ENCODE measurements at regions not wholly inside any gene's neighbourhood (a gene's known extent, or its start where the extent isn't known, plus 50 kb on each side); places are given as distances from the start of the nearest gene placed in this dataset.

- no peak for DNase-seq (ENCODE audit: low read depth in 2 of 2)
Observed at GRCh38 chr6:109315341-109316110, 66.7 kb downstream of the CD164 start.

DNA sequence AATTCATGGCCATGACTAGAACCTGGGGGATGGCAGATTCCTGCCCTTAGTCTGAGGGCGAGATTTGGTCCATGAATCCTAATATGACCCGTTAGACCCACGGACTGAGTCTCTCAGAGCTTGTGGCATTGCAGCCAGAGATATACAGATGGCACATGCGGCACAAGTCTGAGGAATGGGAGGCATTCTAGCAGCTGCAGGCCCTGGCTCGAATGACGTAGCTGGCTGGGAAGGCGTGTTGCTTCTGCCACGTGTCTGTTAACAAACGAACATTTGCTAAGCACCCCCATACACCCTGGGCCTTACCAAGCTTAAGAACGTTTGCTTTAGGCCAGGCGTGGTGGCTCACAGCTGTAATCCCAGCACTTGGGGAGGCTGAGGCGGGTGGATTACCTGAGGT lies 68.0 kb downstream of the CD164 start:
- no peak for DNase-seq (ENCODE audit: low read depth in 2 of 2)

DNA sequence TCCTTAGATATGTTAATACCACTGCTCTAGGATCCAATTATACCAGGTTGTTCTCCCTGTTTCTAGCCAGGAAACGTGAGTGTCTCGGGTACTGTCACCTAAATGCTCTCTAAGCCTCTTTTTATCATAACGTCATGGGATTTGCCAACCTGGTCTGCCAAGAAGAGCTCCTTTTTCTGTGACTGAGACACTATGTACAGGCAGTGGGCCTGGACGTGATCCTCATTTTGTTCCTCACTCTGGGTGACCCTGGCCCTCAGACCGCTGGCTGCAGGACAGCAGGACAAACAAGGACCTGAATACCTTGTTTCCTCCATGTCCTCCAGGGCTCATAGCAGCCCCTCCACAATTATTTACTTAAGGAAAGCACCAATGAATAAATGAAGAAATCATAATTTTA lies 69.1 kb downstream of the CD164 start:
- DNase-seq (ENCODE audit: low read depth in 2 of 2) = no peak

GRCh38 chr6:109311471-109311870 lies 70.8 kb downstream of the CD164 start:
- no peak for DNase-seq (ENCODE audit: low read depth in 2 of 2)

DNA sequence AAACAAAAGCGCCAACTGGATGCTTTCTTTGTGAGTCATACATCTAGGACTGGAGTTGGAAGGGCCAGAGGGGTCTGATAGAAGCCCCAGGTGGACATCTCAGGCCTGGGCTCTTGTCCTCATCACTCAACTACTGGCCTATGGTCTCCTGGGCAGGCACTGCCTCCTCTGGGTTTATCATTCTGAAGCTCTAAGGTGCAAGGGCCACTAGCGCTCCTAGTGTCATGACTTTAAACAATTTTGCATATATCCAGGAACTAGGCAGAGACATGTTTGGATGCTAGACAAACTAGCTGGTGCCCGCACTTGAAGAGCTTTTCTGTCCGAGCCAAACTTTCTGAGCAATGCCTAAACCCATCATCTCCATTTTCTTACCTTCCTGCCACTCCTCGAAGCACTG lies 72.3 kb downstream of the CD164 start:
- no peak for DNase-seq (ENCODE audit: low read depth in 2 of 2)

DNA sequence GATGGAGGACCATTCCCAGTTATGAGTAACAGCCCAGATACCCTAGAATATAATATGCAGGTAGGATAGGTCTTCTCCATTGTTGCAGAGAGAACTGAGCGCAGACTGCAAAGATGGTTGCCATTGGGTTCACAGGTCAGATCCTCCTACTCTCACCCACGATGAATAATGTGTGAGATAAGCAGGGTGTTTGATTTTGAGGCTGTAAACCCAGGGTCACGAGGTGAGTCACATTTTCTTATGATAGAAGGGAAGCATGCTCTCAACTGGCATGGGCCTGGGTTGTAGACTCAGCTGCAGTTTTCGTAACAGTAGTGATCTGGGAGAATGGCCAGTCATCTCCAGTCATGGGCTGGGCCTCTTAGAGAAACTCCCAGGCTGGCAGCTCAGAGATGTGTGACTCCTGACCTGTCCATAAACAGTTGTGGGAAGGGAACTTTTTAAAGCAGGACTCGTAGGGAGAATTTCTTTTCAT lies 74.2 kb downstream of the CD164 start:
- DNase-seq (ENCODE audit: low read depth in 2 of 2) = peak in 1 of 2 donors; percentile 3

GRCh38 chr6:109306733-109307132 lies 75.5 kb downstream of the CD164 start:
- DNase-seq (ENCODE audit: low read depth in 2 of 2) = no peak

DNA sequence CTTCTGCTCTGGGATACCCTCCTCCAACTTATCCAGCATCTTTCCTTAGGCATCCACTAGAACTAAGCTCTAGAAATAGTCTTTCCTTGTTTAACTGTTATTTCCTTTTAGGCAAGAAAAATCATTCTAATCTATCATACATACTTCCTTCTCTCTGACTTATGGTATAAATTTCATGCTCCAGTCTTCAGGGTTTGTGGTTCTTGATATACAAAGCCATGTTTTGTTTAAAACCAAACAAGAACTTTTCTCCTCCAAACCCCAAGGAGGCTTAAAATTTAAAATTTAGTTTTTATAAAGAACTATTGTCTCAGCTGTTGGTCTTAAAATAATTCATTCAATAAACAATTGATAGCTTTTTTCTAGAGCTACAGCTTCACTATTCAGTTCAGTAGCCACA lies 77.2 kb downstream of the CD164 start:
- DNase-seq (ENCODE audit: low read depth in 2 of 2) = no peak

DNA sequence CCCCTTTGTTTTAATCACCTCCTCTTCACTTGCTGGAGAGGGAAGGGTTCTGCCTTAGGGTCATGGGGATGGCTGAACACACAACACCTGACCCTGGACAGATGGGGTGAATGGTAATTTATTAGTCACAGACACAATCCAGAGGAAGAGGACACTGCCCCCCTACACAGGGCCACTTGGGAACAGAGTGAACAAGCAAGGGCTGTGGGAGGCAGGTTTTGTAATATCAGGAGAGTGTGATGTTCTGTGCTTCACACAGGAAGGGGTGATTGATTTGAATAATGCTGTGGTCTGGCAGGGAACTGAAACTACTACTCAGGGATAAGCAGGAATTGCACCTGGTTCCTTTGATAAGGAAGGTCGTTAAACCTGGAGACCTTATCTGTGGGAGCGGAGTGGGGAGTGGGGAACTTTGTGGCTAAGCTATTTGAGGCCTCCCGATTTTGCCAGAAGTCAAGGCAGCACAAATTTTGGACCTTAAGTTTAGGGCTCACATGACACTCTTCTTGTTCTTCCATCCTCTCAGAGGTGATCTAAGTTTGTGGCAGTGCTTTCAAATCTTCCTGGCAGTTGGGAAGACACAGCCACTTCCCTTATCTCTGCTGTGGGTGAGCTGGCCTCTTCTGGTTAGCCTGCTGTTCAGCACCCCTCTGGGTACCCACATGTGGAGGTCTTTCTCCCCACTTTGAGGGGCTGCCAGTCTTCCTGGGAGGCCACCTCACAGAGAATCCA lies 77.8 kb downstream of the CD164 start:
- DNase-seq (ENCODE audit: low read depth in 2 of 2) = no peak

DNA sequence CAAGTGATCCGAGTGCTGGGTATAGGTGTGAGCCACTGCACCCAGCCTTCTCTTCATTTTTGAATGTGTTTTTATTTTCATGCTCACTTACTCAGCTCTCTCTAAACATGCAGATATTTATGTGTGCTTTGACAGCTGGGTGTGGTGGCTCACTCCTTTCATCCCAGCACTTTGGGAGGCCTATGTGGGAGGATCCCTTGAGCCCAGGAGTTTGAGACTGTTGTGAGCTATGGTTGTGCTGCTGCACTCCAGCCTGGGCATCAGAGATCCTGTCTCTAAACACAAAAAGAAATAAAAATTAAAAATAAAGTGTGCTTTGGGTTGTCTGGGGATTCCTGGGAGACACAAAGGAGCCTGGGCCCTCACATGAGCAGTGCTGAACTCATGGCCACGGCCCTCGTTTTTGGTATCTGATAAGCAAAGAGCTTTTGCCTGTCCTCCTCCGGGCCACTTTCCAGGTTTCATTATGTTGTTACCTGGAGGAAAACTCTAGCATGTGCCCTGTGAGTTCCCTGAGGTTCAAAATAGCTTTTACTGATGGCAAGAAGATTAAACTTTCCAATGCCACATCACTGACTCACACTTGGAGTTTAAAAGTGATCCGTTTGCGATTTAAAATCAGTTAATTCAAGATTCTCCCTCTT lies 78.5 kb downstream of the CD164 start:
- DNase-seq (ENCODE audit: low read depth in 2 of 2) = no peak

- DNase-seq (ENCODE audit: low read depth in 2 of 2) = no peak
Observed at GRCh38 chr6:109303164-109303563, 79.1 kb downstream of the CD164 start.

DNA sequence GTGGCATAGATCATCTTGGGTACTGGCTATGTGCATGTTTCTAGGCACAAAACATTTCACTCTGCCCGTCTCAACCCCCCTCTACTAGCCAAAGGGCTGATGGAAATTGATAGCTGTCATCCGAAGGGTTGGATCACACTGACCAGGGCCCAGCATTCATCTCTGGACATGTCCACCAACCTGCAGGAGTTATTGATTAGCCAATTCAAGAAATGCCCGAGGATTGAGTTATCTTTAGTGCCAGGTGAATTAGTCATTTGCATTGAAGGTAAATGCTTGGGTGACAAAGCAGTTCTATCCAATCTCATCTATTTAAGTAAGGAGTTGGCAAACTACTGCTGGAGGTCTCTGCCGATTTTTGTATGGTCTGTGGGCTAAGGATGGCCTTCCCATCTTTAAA lies 80.1 kb downstream of the CD164 start:
- no peak for DNase-seq (ENCODE audit: low read depth in 2 of 2)

DNA sequence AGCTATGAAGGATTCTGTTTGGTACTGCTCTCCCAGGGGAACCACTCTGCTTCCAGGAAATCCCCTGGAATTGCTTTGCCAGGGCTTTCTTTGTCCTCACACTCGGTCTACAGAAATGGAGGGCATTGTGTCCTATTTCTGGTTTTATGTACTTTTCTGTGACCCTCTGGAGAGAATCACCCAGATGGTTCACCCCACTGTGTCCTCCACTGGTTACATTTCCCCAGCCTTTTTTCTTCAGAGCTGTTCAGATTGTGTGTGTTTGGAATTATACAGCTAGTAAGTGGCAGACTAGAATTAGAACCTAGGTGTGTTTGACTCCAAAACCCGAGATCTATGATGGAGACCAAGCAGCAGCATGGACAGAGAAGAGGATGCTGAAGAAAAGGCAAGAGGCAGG lies 80.8 kb downstream of the CD164 start:
- no peak for DNase-seq (ENCODE audit: low read depth in 2 of 2)

DNA sequence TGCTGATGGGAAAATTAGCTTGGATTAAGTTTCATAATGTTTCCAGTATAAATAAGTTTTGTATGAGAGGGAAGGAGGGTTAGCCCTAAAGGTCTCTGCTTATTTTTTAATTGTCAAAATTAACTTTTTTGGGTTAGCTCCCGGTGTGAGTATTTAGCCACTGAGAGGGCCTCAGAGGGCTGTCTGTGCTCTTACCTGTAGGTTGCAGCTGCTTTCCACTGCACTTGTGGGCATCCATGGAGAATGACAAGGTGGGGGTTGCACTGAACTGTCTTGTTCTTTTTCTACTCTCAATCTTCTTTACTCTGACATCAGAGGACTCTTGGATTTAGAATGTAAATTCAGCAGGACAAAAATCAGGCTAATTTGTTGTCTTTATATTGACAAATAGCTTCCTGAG lies 81.4 kb downstream of the CD164 start:
- DNase-seq (ENCODE audit: low read depth in 2 of 2) = no peak

DNA sequence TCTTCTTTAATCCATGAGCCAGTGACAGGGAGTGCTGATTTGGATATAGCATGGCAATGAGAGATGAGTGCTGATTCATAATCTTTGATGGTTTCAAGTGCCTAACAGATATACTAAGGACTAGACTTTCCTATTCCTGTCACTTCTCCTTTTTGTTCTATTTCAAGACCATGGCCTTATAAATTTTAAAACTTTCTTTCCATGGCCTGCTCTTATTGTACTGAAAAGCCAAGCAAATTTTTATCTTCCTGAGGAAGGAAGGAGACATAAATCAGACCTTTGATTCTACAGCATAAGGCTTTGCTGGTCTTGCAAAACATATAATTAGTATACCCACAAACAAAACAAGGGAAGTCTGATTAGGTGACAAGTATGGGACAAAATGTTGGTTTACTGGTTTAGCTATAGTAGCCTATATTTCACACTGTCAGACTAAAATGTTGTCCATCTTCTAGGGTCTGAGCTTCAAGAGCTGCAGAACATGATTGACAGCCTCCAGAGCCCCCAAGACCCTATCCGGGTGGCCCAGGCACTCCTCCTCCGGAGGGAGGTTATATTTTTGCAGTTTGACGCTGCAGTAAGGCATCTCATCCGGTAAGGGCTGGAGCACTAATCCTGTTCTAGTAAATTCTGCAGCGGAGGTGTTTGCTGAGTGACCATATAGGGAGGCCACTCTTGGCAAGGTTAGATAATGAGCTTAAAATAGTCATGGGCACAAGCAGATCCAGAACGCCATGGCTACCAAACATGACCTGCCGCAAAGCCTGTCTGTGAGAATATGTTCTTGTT lies 82.3 kb downstream of the CD164 start:
- DNase-seq (ENCODE audit: low read depth in 2 of 2) = no peak

GRCh38 chr6:109299265-109299607 lies 83.0 kb downstream of the CD164 start:
- no peak for DNase-seq (ENCODE audit: low read depth in 2 of 2)

DNA sequence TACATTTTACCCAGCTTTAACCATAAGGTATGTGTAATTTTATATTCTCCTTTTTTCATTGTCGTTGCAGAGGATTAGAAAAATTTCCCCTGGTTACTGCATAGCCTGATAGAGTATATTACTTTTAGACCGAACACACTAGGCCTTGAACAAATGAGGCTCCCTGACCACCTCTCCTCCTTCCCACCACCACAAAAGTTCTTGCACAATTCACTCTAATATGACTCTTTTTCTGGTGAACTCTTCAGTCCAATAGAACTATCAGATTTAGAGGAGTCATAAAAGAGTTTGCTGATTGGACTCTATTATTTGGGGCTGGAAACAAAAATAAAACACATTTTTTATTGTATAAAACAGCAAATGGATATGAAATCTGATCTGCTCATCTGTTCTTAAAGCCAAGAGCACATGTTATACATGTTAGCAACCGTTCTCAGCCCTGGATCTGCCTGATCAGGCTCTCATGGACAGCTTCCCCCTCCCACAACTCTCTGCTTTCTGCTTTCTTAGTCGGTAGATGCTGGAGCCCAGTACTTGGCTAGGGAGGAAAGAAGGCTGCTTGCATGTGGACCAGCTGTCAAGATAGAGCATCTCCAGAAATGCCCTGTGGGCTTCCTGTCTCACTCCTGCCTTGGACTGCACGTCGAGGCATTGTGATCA lies 83.5 kb downstream of the CD164 start:
- DNase-seq (ENCODE audit: low read depth in 2 of 2) = no peak

- DNase-seq (ENCODE audit: low read depth in 2 of 2) = no peak
Observed at GRCh38 chr6:109297406-109298110, 84.7 kb downstream of the CD164 start.

- no peak for DNase-seq (ENCODE audit: low read depth in 2 of 2)
Observed at GRCh38 chr6:109296971-109297372, 85.3 kb downstream of the CD164 start.

GRCh38 chr6:109296452-109296851 lies 85.8 kb downstream of the CD164 start:
- DNase-seq (ENCODE audit: low read depth in 2 of 2) = no peak

- no peak for DNase-seq (ENCODE audit: low read depth in 2 of 2)
Observed at GRCh38 chr6:109295774-109296156, 86.5 kb downstream of the CD164 start.
